ENCODE measurements at regions not wholly inside any gene's neighbourhood (a gene's known extent, or its start where the extent isn't known, plus 50 kb on each side); places are given as distances from the start of the nearest gene placed in this dataset.
A peak's percentile ranks its signal among the peaks of the same experiment; 100 is the strongest.

DNA sequence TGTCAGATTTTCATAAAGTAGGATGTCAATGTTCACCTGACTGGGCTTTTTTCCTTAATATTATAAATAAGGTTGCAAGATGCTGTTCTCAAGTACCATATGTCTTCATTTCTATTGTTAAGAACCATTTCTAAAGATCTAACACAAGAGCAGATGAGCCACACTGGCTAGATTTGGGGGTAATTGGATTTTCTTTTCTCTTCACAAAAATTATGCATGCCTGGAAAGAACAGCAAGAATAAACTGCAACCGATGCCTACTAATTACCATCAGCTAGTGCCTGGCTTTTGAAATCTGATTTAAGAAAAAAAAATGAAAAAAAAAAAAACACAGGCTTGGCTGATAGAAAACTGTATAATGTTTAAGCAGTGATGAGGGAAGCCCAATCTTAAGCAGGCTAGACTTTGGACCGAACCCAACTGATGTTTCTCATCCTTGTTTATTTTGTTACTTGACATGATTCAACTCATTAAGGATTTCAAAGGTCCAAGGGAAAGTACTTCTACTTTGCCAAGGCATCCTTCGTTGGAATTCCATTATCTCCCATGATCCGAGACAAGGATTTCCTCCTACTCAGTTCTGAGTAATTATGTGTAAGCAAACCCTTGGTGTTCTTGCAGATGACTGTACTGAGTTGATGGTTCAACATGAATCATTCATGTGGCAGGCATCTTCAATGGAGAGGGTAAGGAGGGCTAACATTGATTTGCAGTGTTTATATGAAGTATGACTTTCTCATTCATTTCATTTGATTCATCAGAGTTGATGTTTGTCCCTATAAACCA is 300.5 kb downstream of the SPRY2 start:
- 46 to 58% (median 50%) methylated on average over 4 of the region's 4 CpGs for WGBS, 4 donors
- DNase-seq (no peak), ATAC-seq (peak in 2 of 4 donors; percentile 34 to 92)
- no peaks in the 10 kb centered on the region for H3K27me3 ChIP-seq
- H3K36me3 ChIP-seq: no peaks in the 10 kb centered on the region
- intact Hi-C loops (cut with DNase I): loop anchor here in 1 of 10 donors (10.0 kb wide), 1 partner anchor 94 kb away; no protein-coding TSS in a partner anchor
- H3K9me3 ChIP-seq: no peaks in the 10 kb centered on the region
- no peak overlapping the region for H3K27ac ChIP-seq
- peaks cover 0 to 33% (median 0%) of the 10 kb centered on the region in 12 donors for H3K4me1 ChIP-seq
- TF ChIP-seq POLR2A (IDR thresholded peaks at IDR 0.05): no peak
- TF ChIP-seq, protein P1, sequence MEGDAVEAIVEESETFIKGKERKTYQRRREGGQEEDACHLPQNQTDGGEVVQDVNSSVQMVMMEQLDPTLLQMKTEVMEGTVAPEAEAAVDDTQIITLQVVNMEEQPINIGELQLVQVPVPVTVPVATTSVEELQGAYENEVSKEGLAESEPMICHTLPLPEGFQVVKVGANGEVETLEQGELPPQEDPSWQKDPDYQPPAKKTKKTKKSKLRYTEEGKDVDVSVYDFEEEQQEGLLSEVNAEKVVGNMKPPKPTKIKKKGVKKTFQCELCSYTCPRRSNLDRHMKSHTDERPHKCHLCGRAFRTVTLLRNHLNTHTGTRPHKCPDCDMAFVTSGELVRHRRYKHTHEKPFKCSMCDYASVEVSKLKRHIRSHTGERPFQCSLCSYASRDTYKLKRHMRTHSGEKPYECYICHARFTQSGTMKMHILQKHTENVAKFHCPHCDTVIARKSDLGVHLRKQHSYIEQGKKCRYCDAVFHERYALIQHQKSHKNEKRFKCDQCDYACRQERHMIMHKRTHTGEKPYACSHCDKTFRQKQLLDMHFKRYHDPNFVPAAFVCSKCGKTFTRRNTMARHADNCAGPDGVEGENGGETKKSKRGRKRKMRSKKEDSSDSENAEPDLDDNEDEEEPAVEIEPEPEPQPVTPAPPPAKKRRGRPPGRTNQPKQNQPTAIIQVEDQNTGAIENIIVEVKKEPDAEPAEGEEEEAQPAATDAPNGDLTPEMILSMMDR (IDR thresholded peaks at IDR 0.05): no peak
- no peak overlapping the region for H3K4me3 ChIP-seq

DNA sequence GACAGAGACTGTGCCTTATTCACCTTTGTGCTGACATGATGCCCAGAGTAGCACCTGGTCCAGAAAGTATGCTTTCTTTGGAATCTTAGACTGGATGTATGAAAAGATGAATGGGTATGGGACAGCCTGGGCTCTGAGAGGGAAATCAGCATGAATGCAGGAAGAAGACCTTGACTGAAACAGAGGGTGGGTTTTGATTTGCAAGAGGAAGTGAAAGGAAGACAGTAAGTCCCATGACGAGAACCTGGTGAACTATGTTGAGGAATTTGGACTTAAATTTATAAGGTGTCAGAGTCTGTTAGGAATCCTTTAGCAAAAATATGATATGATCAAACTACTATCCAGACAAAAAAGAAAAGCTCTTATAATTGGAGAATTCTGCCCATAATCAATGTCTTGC is 301.9 kb downstream of the SPRY2 start:
- Histone ChIP-seq H3K4me1 (peaks cover 0 to 33% (median 0%) of the 10 kb centered on the region in 12 donors), H3K4me3 (no peak overlapping the region), H3K27ac (no peak overlapping the region), H3K9me3 (no peaks in the 10 kb centered on the region), H3K27me3 (no peaks in the 10 kb centered on the region), H3K36me3 (no peaks in the 10 kb centered on the region)
- ATAC-seq (no peak), DNase-seq (no peak)
- no peak for TF ChIP-seq POLR2A (IDR thresholded peaks at IDR 0.05)
- TF ChIP-seq, protein P1 (IDR thresholded peaks at IDR 0.05): no peak
- WGBS, 4 donors: 74 to 88% (median 82%) methylated on average over 1 of the region's 1 CpG
- intact Hi-C loops (cut with DNase I): loop anchor here in 3 of 10 donors (10.0 kb wide), 2 partner anchors 296 to 306 kb away; partner anchors contain the start of gene SPRY2 (in 1 of the 3)

DNA sequence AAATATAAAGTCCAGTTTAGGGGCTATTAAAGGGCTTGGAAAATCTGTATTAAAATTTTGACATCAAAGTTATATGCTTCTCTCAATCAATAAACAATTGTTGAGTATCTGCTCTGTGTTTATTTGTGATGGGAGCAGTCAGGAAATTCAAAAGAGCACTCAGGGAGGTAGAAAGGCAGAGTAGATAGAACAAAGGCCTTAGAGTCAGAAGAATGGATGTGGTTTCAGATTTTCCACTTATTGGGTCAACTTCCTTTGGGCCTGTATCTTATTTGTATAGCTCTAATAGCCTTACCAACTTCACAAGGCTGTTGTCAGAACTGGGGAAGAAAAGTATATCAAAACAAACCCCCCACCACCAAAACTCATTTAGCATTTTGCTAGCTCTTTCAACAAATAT is 302.6 kb downstream of the SPRY2 start:
- no peak for ATAC-seq

DNA sequence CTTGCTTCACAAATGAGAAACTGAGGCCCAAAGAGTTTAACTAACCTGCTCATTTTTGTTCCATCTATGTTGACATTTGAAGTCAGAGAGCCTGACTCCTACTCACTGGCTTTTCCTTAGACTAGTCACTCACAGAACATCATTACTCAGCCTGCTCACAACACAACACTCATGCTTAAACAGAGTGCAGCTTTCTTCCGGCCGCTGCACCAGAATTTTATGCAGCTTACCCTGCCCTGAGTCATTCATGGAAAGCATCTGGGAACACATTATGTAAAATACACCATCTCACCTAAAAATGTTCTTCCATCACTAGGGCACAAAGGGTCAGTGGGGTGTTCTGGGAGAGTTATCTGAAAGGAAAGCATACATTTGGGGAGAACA is 303.4 kb downstream of the SPRY2 start:
- Histone ChIP-seq H3K27ac (peak overlapping the region in 1 of 12 donors; percentile 34), H3K4me3 (no peak overlapping the region), H3K36me3 (no peaks in the 10 kb centered on the region), H3K27me3 (no peaks in the 10 kb centered on the region), H3K9me3 (no peaks in the 10 kb centered on the region), H3K4me1 (peaks cover 0 to 33% (median 0%) of the 10 kb centered on the region in 12 donors)
- no peak for ATAC-seq
- 80 to 100% (median 93%) methylated on average over 2 of the region's 2 CpGs for WGBS, 4 donors
- no peak for TF ChIP-seq POLR2A (IDR thresholded peaks at IDR 0.05)
- TF ChIP-seq, protein P1 (IDR thresholded peaks at IDR 0.05): no peak
- DNase-seq: no peak
- intact Hi-C loops (cut with DNase I): loop anchor here in 3 of 10 donors (10.0 kb wide), 2 partner anchors 297 to 307 kb away; partner anchors contain the start of gene SPRY2 (in 1 of the 3)

More for the DNA sequence above, 302.6 kb downstream of the SPRY2 start:
- Histone ChIP-seq H3K4me1 (peaks cover 0 to 33% (median 0%) of the 10 kb centered on the region in 12 donors), H3K27me3 (no peaks in the 10 kb centered on the region), H3K27ac (no peak overlapping the region), H3K4me3 (no peak overlapping the region), H3K36me3 (no peaks in the 10 kb centered on the region), H3K9me3 (no peaks in the 10 kb centered on the region)
- intact Hi-C loops (cut with DNase I): loop anchor here in 3 of 10 donors (10.0 kb wide), 2 partner anchors 296 to 306 kb away; partner anchors contain the start of gene SPRY2 (in 1 of the 3)
- TF ChIP-seq POLR2A (IDR thresholded peaks at IDR 0.05): no peak
- TF ChIP-seq, protein P1 (IDR thresholded peaks at IDR 0.05): no peak
- no peak for DNase-seq

Data from heart left ventricle (tissue), 16 donors.